ENCODE measurements at regions not wholly inside any gene's neighbourhood (a gene's known extent, or its start where the extent isn't known, plus 50 kb on each side); places are given as distances from the start of the nearest gene placed in this dataset.

DNA sequence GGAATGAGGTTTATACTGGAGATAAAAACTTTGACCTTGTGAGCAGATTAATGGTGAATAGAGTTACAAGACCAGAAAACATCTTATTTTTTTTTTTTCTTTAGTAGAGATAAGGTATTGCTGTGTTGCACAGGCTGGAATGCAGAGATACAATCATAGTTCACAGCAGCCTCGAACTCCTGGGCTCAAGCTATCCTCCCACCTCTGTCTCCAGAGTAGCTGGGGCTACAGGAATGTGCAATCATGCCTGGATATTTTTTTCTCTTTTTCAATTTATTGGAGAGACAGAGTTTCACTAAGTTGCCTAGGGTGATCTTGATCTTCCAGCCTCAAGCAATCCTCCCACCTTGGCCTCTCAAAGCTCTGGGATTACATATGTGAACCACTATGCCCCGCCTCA lies 2139.1 kb downstream of the PCDH9 start:
- no peak for TF ChIP-seq L3MBTL2 (conservative IDR thresholded peaks at IDR 0.05)
- no peak for TF ChIP-seq FOXM1 (IDR thresholded peaks at IDR 0.05; ENCODE audit: borderline replicate concordance)
- no peak for TF ChIP-seq BHLHE40 (IDR thresholded peaks at IDR 0.05; ENCODE audit: borderline replicate concordance)
- TF ChIP-seq TARDBP (IDR thresholded peaks at IDR 0.05) = no peak
- TF ChIP-seq NFRKB (IDR thresholded peaks at IDR 0.05) = no peak
- no peak for TF ChIP-seq SP1 (IDR thresholded peaks at IDR 0.05)
- TF ChIP-seq SUZ12 (IDR thresholded peaks at IDR 0.05) = no peak

Measured in HEK293T (cell line).